Activated CD8-positive, alpha-beta memory T cell treated with anti-CD3 and anti-CD28 coated beads, Interleukin-2, amount 10 ng/mL, durations not matched to agents 7 days and 5 days (primary cell): ENCODE measurements at regions not wholly inside any gene's neighbourhood (a gene's known extent, or its start where the extent isn't known, plus 50 kb on each side); places are given as distances from the start of the nearest gene placed in this dataset.

Experiments
- ATAC-seq: fragments of 150-1000 bp; cut with Tn5 transposase; one replicate; pipeline ENCODE4 v1.10.0; 2021; ENCODE audit warnings: moderate library complexity
- CTCF ChIA-PET: fragments of 350-600 bp; sonication (Branson Sonifier 250); formaldehyde crosslinking; loops from one replicate; lab custom pipeline; 2021; ENCODE audit warnings: antibody characterized with exemption; lab: Charles Lee
- DNase-seq: peaks from one replicate; pipeline ENCODE4 v3.0.0-alpha.2; 2020
- H3K27ac Mint-ChIP-seq: one replicate; pipeline ENCODE4 v1.8.0; 2021; ENCODE audit warnings: mild to moderate bottlenecking, mixed read lengths
- H3K27me3 Mint-ChIP-seq: one replicate; pipeline ENCODE4 v1.8.0; 2021; ENCODE audit warnings: mixed read lengths
- H3K36me3 Mint-ChIP-seq: one replicate; pipeline ENCODE4 v1.8.0; 2021; ENCODE audit warnings: mild to moderate bottlenecking, mixed read lengths
- H3K4me1 Mint-ChIP-seq: one replicate; pipeline ENCODE4 v1.8.0; 2021; ENCODE audit warnings: mixed read lengths
- H3K4me3 Mint-ChIP-seq: one replicate; pipeline ENCODE4 v1.8.0; 2021; ENCODE audit warnings: mild to moderate bottlenecking, moderate library complexity, mixed read lengths
- H3K9me3 Mint-ChIP-seq: one replicate; pipeline ENCODE4 v1.8.0; 2022; ENCODE audit warnings: low read depth, mixed read lengths

GRCh38 chr5:158619083-158619788, 480.5 kb downstream of the EBF1 start:
- Mint-ChIP-seq H3K4me1 (no peaks in the 10 kb centered on the region), H3K27ac (no peak overlapping the region), H3K27me3 (no peaks in the 10 kb centered on the region), H3K4me3 (no peak overlapping the region), H3K9me3 (no peaks in the 10 kb centered on the region), H3K36me3 (no peaks in the 10 kb centered on the region)
- CTCF ChIA-PET, result no interaction called here
- no peak for ATAC-seq
- no peak for DNase-seq

- Mint-ChIP-seq H3K9me3 (no peaks in the 10 kb centered on the region), H3K4me1 (no peaks in the 10 kb centered on the region), H3K27me3 (no peaks in the 10 kb centered on the region), H3K27ac (no peak overlapping the region), H3K4me3 (no peak overlapping the region), H3K36me3 (no peaks in the 10 kb centered on the region)
- CTCF ChIA-PET, result no interaction called here
- DNase-seq, result no peak
- no peak for ATAC-seq
Measured at GRCh38 chr5:158618256-158618655, 481.5 kb downstream of the EBF1 start.

GRCh38 chr5:158616707-158617106, 483.0 kb downstream of the EBF1 start:
- Mint-ChIP-seq H3K27me3 (no peaks in the 10 kb centered on the region), H3K27ac (no peak overlapping the region), H3K4me3 (no peak overlapping the region), H3K9me3 (no peaks in the 10 kb centered on the region), H3K4me1 (no peaks in the 10 kb centered on the region), H3K36me3 (no peaks in the 10 kb centered on the region)
- CTCF ChIA-PET, result no interaction called here
- no peak for ATAC-seq
- DNase-seq, result no peak

GRCh38 chr5:158614951-158615350, 484.8 kb downstream of the EBF1 start:
- H3K9me3 Mint-ChIP-seq, result no peaks in the 10 kb centered on the region
- H3K4me3 Mint-ChIP-seq, result no peak overlapping the region
- no peak for DNase-seq
- no peaks in the 10 kb centered on the region for H3K36me3 Mint-ChIP-seq
- ATAC-seq, result no peak
- H3K4me1 Mint-ChIP-seq, result no peaks in the 10 kb centered on the region
- H3K27me3 Mint-ChIP-seq, result no peaks in the 10 kb centered on the region
- CTCF ChIA-PET, result no interaction called here
- no peak overlapping the region for H3K27ac Mint-ChIP-seq

GRCh38 chr5:158611581-158611980, 488.1 kb downstream of the EBF1 start:
- no peaks in the 10 kb centered on the region for H3K36me3 Mint-ChIP-seq

GRCh38 chr5:158610051-158610415, 489.7 kb downstream of the EBF1 start:
- DNase-seq, result no peak
- no peaks in the 10 kb centered on the region for H3K36me3 Mint-ChIP-seq
- ATAC-seq, result no peak
- H3K27me3 Mint-ChIP-seq, result no peaks in the 10 kb centered on the region
- H3K4me3 Mint-ChIP-seq, result no peak overlapping the region
- H3K27ac Mint-ChIP-seq, result no peak overlapping the region
- CTCF ChIA-PET, result no interaction called here
- no peaks in the 10 kb centered on the region for H3K9me3 Mint-ChIP-seq
- H3K4me1 Mint-ChIP-seq, result no peaks in the 10 kb centered on the region

More at GRCh38 chr5:158611581-158611980, 488.1 kb downstream of the EBF1 start:
- ATAC-seq, result no peak
- H3K27me3 Mint-ChIP-seq, result no peaks in the 10 kb centered on the region
- no peak for DNase-seq
- no peak overlapping the region for H3K27ac Mint-ChIP-seq
- CTCF ChIA-PET, result no interaction called here
- no peak overlapping the region for H3K4me3 Mint-ChIP-seq
- H3K4me1 Mint-ChIP-seq, result no peaks in the 10 kb centered on the region
- no peaks in the 10 kb centered on the region for H3K9me3 Mint-ChIP-seq

GRCh38 chr5:158609333-158610050, 490.2 kb downstream of the EBF1 start:
- Mint-ChIP-seq H3K4me1 (no peaks in the 10 kb centered on the region), H3K27ac (no peak overlapping the region)
- CTCF ChIA-PET, result no interaction called here

GRCh38 chr5:158607088-158607487, 492.6 kb downstream of the EBF1 start:
- Mint-ChIP-seq H3K36me3 (no peaks in the 10 kb centered on the region), H3K9me3 (no peaks in the 10 kb centered on the region), H3K27ac (no peak overlapping the region), H3K27me3 (no peaks in the 10 kb centered on the region), H3K4me3 (no peak overlapping the region), H3K4me1 (no peaks in the 10 kb centered on the region)
- DNase-seq (no peak), ATAC-seq (no peak)
- CTCF ChIA-PET, result no interaction called here

More at GRCh38 chr5:158609333-158610050, 490.2 kb downstream of the EBF1 start:
- no peak overlapping the region for H3K4me3 Mint-ChIP-seq
- no peaks in the 10 kb centered on the region for H3K9me3 Mint-ChIP-seq
- H3K36me3 Mint-ChIP-seq, result no peaks in the 10 kb centered on the region
- no peaks in the 10 kb centered on the region for H3K27me3 Mint-ChIP-seq
- no peak for DNase-seq
- ATAC-seq, result no peak

- H3K9me3 Mint-ChIP-seq, result no peaks in the 10 kb centered on the region
- no peaks in the 10 kb centered on the region for H3K4me1 Mint-ChIP-seq
- no peak overlapping the region for H3K4me3 Mint-ChIP-seq
- ATAC-seq, result no peak
- no peaks in the 10 kb centered on the region for H3K36me3 Mint-ChIP-seq
- CTCF ChIA-PET, result no interaction called here
- H3K27me3 Mint-ChIP-seq, result no peaks in the 10 kb centered on the region
- no peak overlapping the region for H3K27ac Mint-ChIP-seq
- no peak for DNase-seq
Measured at GRCh38 chr5:158606233-158606632, 493.5 kb downstream of the EBF1 start.

- Mint-ChIP-seq H3K27me3 (no peaks in the 10 kb centered on the region), H3K27ac (no peak overlapping the region), H3K9me3 (no peaks in the 10 kb centered on the region), H3K4me3 (no peak overlapping the region), H3K4me1 (no peaks in the 10 kb centered on the region), H3K36me3 (no peaks in the 10 kb centered on the region)
- CTCF ChIA-PET, result no interaction called here
- DNase-seq (no peak), ATAC-seq (no peak)
Measured at GRCh38 chr5:158602981-158603380, 496.7 kb downstream of the EBF1 start.

- Mint-ChIP-seq H3K36me3 (no peaks in the 10 kb centered on the region), H3K9me3 (no peaks in the 10 kb centered on the region), H3K4me3 (no peak overlapping the region), H3K27ac (no peak overlapping the region), H3K4me1 (no peaks in the 10 kb centered on the region), H3K27me3 (no peaks in the 10 kb centered on the region)
- CTCF ChIA-PET, result no interaction called here
- ATAC-seq (no peak), DNase-seq (no peak)
Measured at GRCh38 chr5:158601118-158601517, 498.6 kb downstream of the EBF1 start.

GRCh38 chr5:158600679-158601078, 499.0 kb downstream of the EBF1 start:
- Mint-ChIP-seq H3K4me3 (no peak overlapping the region), H3K9me3 (no peaks in the 10 kb centered on the region), H3K27me3 (no peaks in the 10 kb centered on the region), H3K27ac (no peak overlapping the region), H3K4me1 (no peaks in the 10 kb centered on the region), H3K36me3 (no peaks in the 10 kb centered on the region)
- CTCF ChIA-PET, result no interaction called here
- DNase-seq (no peak), ATAC-seq (no peak)

GRCh38 chr5:158599157-158599556, 500.6 kb downstream of the EBF1 start:
- DNase-seq (no peak), ATAC-seq (no peak)
- Mint-ChIP-seq H3K9me3 (no peaks in the 10 kb centered on the region), H3K4me3 (no peak overlapping the region), H3K27ac (no peak overlapping the region), H3K27me3 (no peaks in the 10 kb centered on the region), H3K36me3 (no peaks in the 10 kb centered on the region), H3K4me1 (no peaks in the 10 kb centered on the region)
- CTCF ChIA-PET, result no interaction called here

- no peak overlapping the region for H3K27ac Mint-ChIP-seq
- no peak for ATAC-seq
- no peak overlapping the region for H3K4me3 Mint-ChIP-seq
- no peaks in the 10 kb centered on the region for H3K36me3 Mint-ChIP-seq
- no peaks in the 10 kb centered on the region for H3K27me3 Mint-ChIP-seq
- no peak for DNase-seq
- CTCF ChIA-PET, result no interaction called here
- H3K4me1 Mint-ChIP-seq, result no peaks in the 10 kb centered on the region
- H3K9me3 Mint-ChIP-seq, result no peaks in the 10 kb centered on the region
Measured at GRCh38 chr5:158594595-158595242, 505.0 kb downstream of the EBF1 start.
